ENCODE measurements at regions not wholly inside any gene's neighbourhood (a gene's known extent, or its start where the extent isn't known, plus 50 kb on each side); places are given as distances from the start of the nearest gene placed in this dataset.

- intact Hi-C loops (cut with micrococcal nuclease; ENCODE audit: unreplicated experiment): no loop called here
- peaks cover 2% of the 10 kb centered on the region for H3K9me3 Mint-ChIP-seq (ENCODE audit: low read depth, unreplicated experiment)
- H3K4me3 Mint-ChIP-seq (ENCODE audit: low read depth, unreplicated experiment): no peak overlapping the region
- no peaks in the 10 kb centered on the region for H3K36me3 Mint-ChIP-seq (ENCODE audit: insufficient read depth, unreplicated experiment)
- CTCF ChIA-PET: no interaction called here
- DNase-seq: no peak
- H3K27ac Mint-ChIP-seq (ENCODE audit: unreplicated experiment): no peak overlapping the region
- no peak for TF ChIP-seq CTCF (IDR thresholded peaks at IDR 0.05; ENCODE audit: unreplicated experiment)
- H3K27me3 Mint-ChIP-seq (ENCODE audit: unreplicated experiment): no peaks in the 10 kb centered on the region
- no peaks in the 10 kb centered on the region for H3K4me1 Mint-ChIP-seq (ENCODE audit: low read depth, unreplicated experiment)
- no TSS peak for BruUV-seq (replicated peaks)
Observed at GRCh38 chr3:74739242-74739641, 124.8 kb upstream of the CNTN3 start.

- TF ChIP-seq CTCF (IDR thresholded peaks at IDR 0.05; ENCODE audit: unreplicated experiment): no peak
- H3K9me3 Mint-ChIP-seq (ENCODE audit: low read depth, unreplicated experiment): peaks cover 11% of the 10 kb centered on the region
- H3K4me1 Mint-ChIP-seq (ENCODE audit: low read depth, unreplicated experiment): no peaks in the 10 kb centered on the region
- H3K36me3 Mint-ChIP-seq (ENCODE audit: insufficient read depth, unreplicated experiment): no peaks in the 10 kb centered on the region
- no peak overlapping the region for H3K4me3 Mint-ChIP-seq (ENCODE audit: low read depth, unreplicated experiment)
- DNase-seq: no peak
- H3K27ac Mint-ChIP-seq (ENCODE audit: unreplicated experiment): no peak overlapping the region
- CTCF ChIA-PET: no interaction called here
- no TSS peak for BruUV-seq (replicated peaks)
- no peaks in the 10 kb centered on the region for H3K27me3 Mint-ChIP-seq (ENCODE audit: unreplicated experiment)
- intact Hi-C loops (cut with micrococcal nuclease; ENCODE audit: unreplicated experiment): no loop called here
Observed at GRCh38 chr3:74722211-74722610, 107.8 kb upstream of the CNTN3 start.

- no peaks in the 10 kb centered on the region for H3K36me3 Mint-ChIP-seq (ENCODE audit: insufficient read depth, unreplicated experiment)
- TF ChIP-seq CTCF (IDR thresholded peaks at IDR 0.05; ENCODE audit: unreplicated experiment): no peak
- no TSS peak for BruUV-seq (replicated peaks)
- no peak overlapping the region for H3K27ac Mint-ChIP-seq (ENCODE audit: unreplicated experiment)
- peaks cover 9% of the 10 kb centered on the region for H3K9me3 Mint-ChIP-seq (ENCODE audit: low read depth, unreplicated experiment)
- H3K27me3 Mint-ChIP-seq (ENCODE audit: unreplicated experiment): no peaks in the 10 kb centered on the region
- no peak overlapping the region for H3K4me3 Mint-ChIP-seq (ENCODE audit: low read depth, unreplicated experiment)
- no peaks in the 10 kb centered on the region for H3K4me1 Mint-ChIP-seq (ENCODE audit: low read depth, unreplicated experiment)
- intact Hi-C loops (cut with micrococcal nuclease; ENCODE audit: unreplicated experiment): no loop called here
- CTCF ChIA-PET: no interaction called here
- DNase-seq: no peak
Observed at GRCh38 chr3:74713977-74714376, 99.5 kb upstream of the CNTN3 start.

GRCh38 chr3:74711913-74712512, 97.6 kb upstream of the CNTN3 start:
- no peak for TF ChIP-seq CTCF (IDR thresholded peaks at IDR 0.05; ENCODE audit: unreplicated experiment)
- CTCF ChIA-PET: no interaction called here
- H3K4me3 Mint-ChIP-seq (ENCODE audit: low read depth, unreplicated experiment): no peak overlapping the region
- H3K9me3 Mint-ChIP-seq (ENCODE audit: low read depth, unreplicated experiment): peaks cover 6% of the 10 kb centered on the region
- intact Hi-C loops (cut with micrococcal nuclease; ENCODE audit: unreplicated experiment): no loop called here
- no peak overlapping the region for H3K27ac Mint-ChIP-seq (ENCODE audit: unreplicated experiment)
- no peak for DNase-seq
- no TSS peak for BruUV-seq (replicated peaks)
- H3K27me3 Mint-ChIP-seq (ENCODE audit: unreplicated experiment): no peaks in the 10 kb centered on the region
- H3K4me1 Mint-ChIP-seq (ENCODE audit: low read depth, unreplicated experiment): no peaks in the 10 kb centered on the region
- no peaks in the 10 kb centered on the region for H3K36me3 Mint-ChIP-seq (ENCODE audit: insufficient read depth, unreplicated experiment)
